ENCODE measurements at regions not wholly inside any gene's neighbourhood (a gene's known extent, or its start where the extent isn't known, plus 50 kb on each side); places are given as distances from the start of the nearest gene placed in this dataset.

DNA sequence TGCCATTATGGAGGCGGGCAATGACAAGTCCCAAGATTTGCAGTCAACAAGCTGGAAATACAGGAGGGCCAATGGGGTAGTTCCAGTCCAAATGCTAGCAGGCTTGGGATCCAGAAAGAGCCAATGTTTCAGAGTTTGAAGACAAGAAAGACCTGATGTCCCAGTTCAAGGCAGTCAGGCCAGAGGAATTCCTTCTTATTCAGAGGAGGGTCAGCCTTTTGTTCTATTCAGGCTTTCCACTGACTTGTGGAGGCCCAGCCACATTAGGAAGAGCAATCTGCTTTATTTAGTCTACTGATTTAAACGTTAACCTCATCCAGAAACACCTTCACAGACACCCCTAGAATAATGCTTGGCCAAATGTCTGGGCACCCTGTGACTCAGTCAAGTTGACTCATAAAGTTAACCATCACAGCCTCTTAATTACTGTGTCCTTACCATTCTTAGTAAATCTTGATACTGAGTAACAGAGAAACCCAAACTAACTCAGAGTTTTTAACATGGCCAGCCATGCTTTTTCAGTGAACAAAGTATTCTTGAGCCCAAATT, 50.9 kb upstream of the NPHP3 start:
- TF ChIP-seq CTCF (IDR thresholded peaks at IDR 0.05): no peak
- no peak for TF ChIP-seq EP300 (IDR thresholded peaks at IDR 0.05)
- TF ChIP-seq POLR2AphosphoS5 (IDR thresholded peaks at IDR 0.05): no peak
- TF ChIP-seq POLR2A (IDR thresholded peaks at IDR 0.05): no peak
